Uterus (tissue), 2 donors: ENCODE measurements at regions not wholly inside any gene's neighbourhood (a gene's known extent, or its start where the extent isn't known, plus 50 kb on each side); places are given as distances from the start of the nearest gene placed in this dataset.

ENCODE experiments used
- CTCF ChIP-seq, 4 experiments: fragments of 200-600 bp in 2 of 4; fragments of 450-650 bp in 2 of 4; sonication (generic) in 2 of 4; IDR thresholded peaks; one replicate each; pipeline ENCODE4 v1.5.1; 2016 to 2019; ENCODE audit warnings: antibody characterized with exemption in 4 of 4, mild to moderate bottlenecking in 2 of 4, moderate library complexity in 1 of 4
- POLR2A ChIP-seq, 2 donors: fragments of 450-650 bp; IDR thresholded peaks; one replicate each; pipeline ENCODE4 v1.6.1; 2016; ENCODE audit warnings: antibody characterized with exemption in 2 of 2, mild to moderate bottlenecking in 1 of 2, moderate library complexity in 1 of 2

GRCh38 chr21:14694817-14695216 lies 148.7 kb upstream of the SAMSN1 start:
- no peak for TF ChIP-seq CTCF (IDR thresholded peaks at IDR 0.05)
- no peak for TF ChIP-seq POLR2A (IDR thresholded peaks at IDR 0.05)
